Lower leg skin (tissue), 3 donors: ENCODE measurements at regions not wholly inside any gene's neighbourhood (a gene's known extent, or its start where the extent isn't known, plus 50 kb on each side); places are given as distances from the start of the nearest gene placed in this dataset.

Experiments
- CTCF ChIP-seq, 3 donors: fragments of 450-650 bp; IDR thresholded peaks; one replicate each; pipeline ENCODE4 v1.5.1; 2016; ENCODE audit warnings: antibody characterized with exemption in 3 of 3, mild to moderate bottlenecking in 3 of 3, moderate library complexity in 2 of 3
- POLR2A ChIP-seq, 2 donors: fragments of 450-650 bp; IDR thresholded peaks; one replicate each; pipeline ENCODE4 v1.6.1; 2016 to 2017; ENCODE audit warnings: antibody characterized with exemption in 2 of 2, mild to moderate bottlenecking in 1 of 2, moderate library complexity in 1 of 2

GRCh38 chr15:87527875-87528274, 728.7 kb downstream of the NTRK3 start:
- TF ChIP-seq CTCF (IDR thresholded peaks at IDR 0.05) (no peak), POLR2A (IDR thresholded peaks at IDR 0.05) (no peak)
